ENCODE measurements at regions not wholly inside any gene's neighbourhood (a gene's known extent, or its start where the extent isn't known, plus 50 kb on each side); places are given as distances from the start of the nearest gene placed in this dataset.

- DNase-seq (ENCODE audit: low read depth, low spot score), result no peak
- H3K4me3 ChIP-seq (ENCODE audit: low read depth, low read length), result no peak overlapping the region
- no peak for TF ChIP-seq CTCF (IDR thresholded peaks at IDR 0.05; ENCODE audit: low read depth, low read length)
- ChIA-PET POLR2A (no interaction called here), CTCF (no interaction called here)
- peaks cover 26% of the 10 kb centered on the region for H3K9me3 ChIP-seq (ENCODE audit: control insufficient read depth, insufficient read depth, low read length)
- no peaks in the 10 kb centered on the region for H3K27me3 ChIP-seq (ENCODE audit: control insufficient read depth, insufficient read depth, low read length)
- no peak overlapping the region for H3K27ac ChIP-seq (ENCODE audit: low read depth, low read length)
Measured at GRCh38 chr10:117663750-117664149, 121.2 kb downstream of the EMX2 start.

- no peaks in the 10 kb centered on the region for H3K27me3 ChIP-seq (ENCODE audit: control insufficient read depth, insufficient read depth, low read length)
- peaks cover 29% of the 10 kb centered on the region for H3K9me3 ChIP-seq (ENCODE audit: control insufficient read depth, insufficient read depth, low read length)
- ChIA-PET CTCF (no interaction called here), POLR2A (no interaction called here)
- H3K4me3 ChIP-seq (ENCODE audit: low read depth, low read length), result no peak overlapping the region
- no peak for TF ChIP-seq CTCF (IDR thresholded peaks at IDR 0.05; ENCODE audit: low read depth, low read length)
- DNase-seq (ENCODE audit: low read depth, low spot score), result no peak
- H3K27ac ChIP-seq (ENCODE audit: low read depth, low read length), result no peak overlapping the region
Measured at GRCh38 chr10:117664288-117664687, 121.7 kb downstream of the EMX2 start.

- H3K27ac ChIP-seq (ENCODE audit: low read depth, low read length), result no peak overlapping the region
- CTCF ChIA-PET, result no interaction called here
- POLR2A ChIA-PET, result no interaction called here
- no peak for TF ChIP-seq CTCF (IDR thresholded peaks at IDR 0.05; ENCODE audit: low read depth, low read length)
- no peak for DNase-seq (ENCODE audit: low read depth, low spot score)
- no peaks in the 10 kb centered on the region for H3K27me3 ChIP-seq (ENCODE audit: control insufficient read depth, insufficient read depth, low read length)
- H3K4me3 ChIP-seq (ENCODE audit: low read depth, low read length), result no peak overlapping the region
- peaks cover 32% of the 10 kb centered on the region for H3K9me3 ChIP-seq (ENCODE audit: control insufficient read depth, insufficient read depth, low read length)
Measured at GRCh38 chr10:117666166-117666565, 123.6 kb downstream of the EMX2 start.

GRCh38 chr10:117666965-117667364, 124.4 kb downstream of the EMX2 start:
- no peaks in the 10 kb centered on the region for H3K27me3 ChIP-seq (ENCODE audit: control insufficient read depth, insufficient read depth, low read length)
- ChIA-PET POLR2A (no interaction called here), CTCF (no interaction called here)
- no peak for TF ChIP-seq CTCF (IDR thresholded peaks at IDR 0.05; ENCODE audit: low read depth, low read length)
- no peak for DNase-seq (ENCODE audit: low read depth, low spot score)
- peaks cover 35% of the 10 kb centered on the region for H3K9me3 ChIP-seq (ENCODE audit: control insufficient read depth, insufficient read depth, low read length)
- H3K27ac ChIP-seq (ENCODE audit: low read depth, low read length), result no peak overlapping the region
- no peak overlapping the region for H3K4me3 ChIP-seq (ENCODE audit: low read depth, low read length)

- Histone ChIP-seq H3K27ac (ENCODE audit: low read depth, low read length) (no peak overlapping the region), H3K27me3 (ENCODE audit: control insufficient read depth, insufficient read depth, low read length) (no peaks in the 10 kb centered on the region), H3K4me3 (ENCODE audit: low read depth, low read length) (no peak overlapping the region), H3K9me3 (ENCODE audit: control insufficient read depth, insufficient read depth, low read length) (peaks cover 35% of the 10 kb centered on the region)
- DNase-seq (ENCODE audit: low read depth, low spot score), result no peak
- no peak for TF ChIP-seq CTCF (IDR thresholded peaks at IDR 0.05; ENCODE audit: low read depth, low read length)
- ChIA-PET POLR2A (no interaction called here), CTCF (no interaction called here)
Measured at GRCh38 chr10:117667831-117668230, 125.3 kb downstream of the EMX2 start.

All from AG04450 (cell line).